K562 (cell line): ENCODE measurements at regions not wholly inside any gene's neighbourhood (a gene's known extent, or its start where the extent isn't known, plus 50 kb on each side); places are given as distances from the start of the nearest gene placed in this dataset.
A peak's percentile ranks its signal among the peaks of the same experiment; 100 is the strongest.

Experiments used
- ATAC-seq: fragments of 200-7000 bp; cut with Tn5 transposase; 3 replicates; pipeline ENCODE4 v1.9.1; 2020; ENCODE audit warnings: moderate library complexity
- BruUV-seq: library from RNA; stranded (reverse); fragments of 400-500 nt; replicated peaks from 2 replicates; lab custom pipeline; 2021; lab: Mats Ljungman, UMichigan
- CTCF ChIA-PET: fragments of 300-600 bp; formaldehyde crosslinking; extraction: SDS; loops from one replicate; lab custom pipeline; 2021; ENCODE audit warnings: low intra/inter-chr PET ratio; lab: Yijun Ruan, JAX
- POLR2A ChIA-PET: fragments of 300-600, 350-650 bp; sonication (Branson Sonifier 250); formaldehyde crosslinking; extraction: SDS; loops from one replicate; lab custom pipeline; 2021; ENCODE audit warnings: antibody characterized with exemption, inconsistent platforms; lab: Yijun Ruan, JAX
- DNase-seq, 4 experiments: peaks; one replicate each; pipeline versions ENCODE4 v3.0.0 to v3.0.0-alpha.2; 2011 to 2018; ENCODE audit warnings: low spot score in 3 of 4, mixed read lengths in 3 of 4; ENCODE audit errors: extremely low read depth in 1 of 4
- FAIRE-seq: peaks from 2 replicates; lab custom pipeline; 2011; peaks lifted over from hg19 to GRCh38; lab: Jason Lieb, UNC
- H2AFZ ChIP-seq: 2 replicates; pipeline ENCODE4 v1.6.0; 2011; ENCODE audit warnings: low read depth, low read length, control low read depth, inconsistent platforms
- H3K27ac ChIP-seq: fragments of 200-600 bp; 3 replicates; pipeline ENCODE4 v1.8.0; 2011; ENCODE audit warnings: low read depth, mild to moderate bottlenecking, control low read depth, inconsistent platforms, low read length, moderate library complexity, mixed read lengths; ENCODE audit errors: extremely low read depth
- H3K27me3 ChIP-seq, 2 experiments: fragments of 300-600 bp in 1 of 2; 2 replicates in 1 of 2; 3 replicates in 1 of 2; pipeline versions ENCODE4 v1.6.0 to v1.8.0; 2011; ENCODE audit warnings: inconsistent platforms in 2 of 2, low read length in 2 of 2, mild to moderate bottlenecking in 1 of 2, mixed read lengths in 1 of 2, moderate library complexity in 1 of 2; ENCODE audit not compliant: control insufficient read depth in 2 of 2, insufficient read depth in 2 of 2
- H3K36me3 ChIP-seq: fragments of 300-600 bp; 3 replicates; pipeline ENCODE4 v1.8.0; 2011; ENCODE audit warnings: mild to moderate bottlenecking, low read length, inconsistent platforms; ENCODE audit not compliant: control insufficient read depth, insufficient read depth
- H3K4me1 ChIP-seq, 2 experiments: fragments of 200-600 bp in 1 of 2; replicated peaks in 1 of 2; 2 replicates in 1 of 2; 3 replicates in 1 of 2; pipeline versions ENCODE4 v1.5.1 to v1.8.0; 2011; ENCODE audit warnings: inconsistent platforms in 2 of 2, low read length in 2 of 2, mild to moderate bottlenecking in 1 of 2, mixed read lengths in 1 of 2, moderate library complexity in 1 of 2; ENCODE audit not compliant: control insufficient read depth in 2 of 2, insufficient read depth in 2 of 2
- H3K4me2 ChIP-seq: 2 replicates; pipeline ENCODE4 v1.6.1; 2011; ENCODE audit warnings: low read length, control low read depth, inconsistent platforms, mixed read lengths; ENCODE audit not compliant: insufficient read depth
- H3K4me3 ChIP-seq: fragments of 200-600 bp; sonication (generic), shearing (Covaris generic); 2 replicates; pipeline ENCODE4 v1.5.1; 2016; ENCODE audit warnings: control low read depth, inconsistent platforms
- H3K79me2 ChIP-seq: fragments of 200-600 bp; 3 replicates; pipeline ENCODE4 v1.8.0; 2011; ENCODE audit warnings: low read length, inconsistent platforms; ENCODE audit not compliant: control insufficient read depth, insufficient read depth
- H3K9ac ChIP-seq, 2 experiments: 2 replicates each; pipeline versions ENCODE4 v1.6.0 to v1.6.1; 2011; ENCODE audit warnings: low read depth in 2 of 2, low read length in 2 of 2, control low read depth in 1 of 2, inconsistent platforms in 1 of 2, mild to moderate bottlenecking in 1 of 2, mixed read lengths in 1 of 2; ENCODE audit not compliant: insufficient read depth in 1 of 2
- H3K9me1 ChIP-seq: one replicate; pipeline ENCODE4 v1.6.0; 2011; ENCODE audit warnings: inconsistent platforms, mild to moderate bottlenecking, low read length, moderate library complexity; ENCODE audit not compliant: control insufficient read depth, insufficient read depth
- H3K9me3 ChIP-seq: replicated peaks from 2 replicates; pipeline ENCODE4 v1.5.1; 2011; ENCODE audit warnings: low read depth, low read length, inconsistent platforms; ENCODE audit not compliant: control insufficient read depth, insufficient read depth
- H4K20me1 ChIP-seq: replicated peaks from 2 replicates; pipeline ENCODE4 v1.6.1; 2011; ENCODE audit warnings: low read length, inconsistent platforms, mixed read lengths; ENCODE audit not compliant: control insufficient read depth, insufficient read depth
- BCOR ChIP-seq: fragments of 450-650 bp; IDR thresholded peaks from 2 replicates; pipeline ENCODE4 v1.6.1; 2016
- GATA2 ChIP-seq: sonication (generic); formaldehyde crosslinking; IDR thresholded peaks from 2 replicates; pipeline ENCODE4 v1.4.0; 2020; ENCODE audit warnings: mild to moderate bottlenecking, missing genetic modification reagents
- GATAD2B ChIP-seq: fragments of 450-650 bp; IDR thresholded peaks from 2 replicates; pipeline ENCODE4 v1.6.1; 2017; ENCODE audit warnings: mild to moderate bottlenecking, borderline replicate concordance
- KDM1A ChIP-seq, 2 experiments: fragments of 450-650 bp; IDR thresholded peaks; 2 replicates each; pipeline ENCODE4 v1.6.1; 2016; ENCODE audit warnings: mild to moderate bottlenecking in 2 of 2
- NBN ChIP-seq: fragments of 450-650 bp; IDR thresholded peaks from 2 replicates; pipeline ENCODE4 v1.6.1; 2016; ENCODE audit warnings: low read depth, mild to moderate bottlenecking
- NUFIP1 ChIP-seq: fragments of 450-650 bp; IDR thresholded peaks from 2 replicates; pipeline ENCODE4 v1.6.1; 2018; ENCODE audit not compliant: partially characterized antibody
- PCBP2 ChIP-seq: fragments of 200-400 bp; formaldehyde crosslinking; IDR thresholded peaks from 2 replicates; pipeline ENCODE4 v1.6.1; 2018; ENCODE audit warnings: low read length, low read depth, mild to moderate bottlenecking, moderate library complexity; ENCODE audit not compliant: poor library complexity, severe bottlenecking
- POLR2AphosphoS2 ChIP-seq: IDR thresholded peaks from 2 replicates; pipeline ENCODE4 v1.6.1; 2012; ENCODE audit warnings: low read length, improper control_type of control experiment
- PTTG1 ChIP-seq: fragments of 450-650 bp; IDR thresholded peaks from 2 replicates; pipeline ENCODE4 v1.6.1; 2016; ENCODE audit warnings: low read depth, mild to moderate bottlenecking, missing genetic modification characterization, missing compliant biosample characterization
- RBM15 ChIP-seq: fragments of 200-400 bp; formaldehyde crosslinking; IDR thresholded peaks from 2 replicates; pipeline ENCODE4 v1.6.1; 2018; ENCODE audit warnings: mild to moderate bottlenecking, low read length, moderate library complexity; ENCODE audit not compliant: insufficient read depth
- RBM39 ChIP-seq: fragments of 200-400 bp; formaldehyde crosslinking; optimal IDR thresholded peaks from 2 replicates; pipeline ENCODE3; 2018; ENCODE audit warnings: low read depth, low read length
- TSC22D4 ChIP-seq: fragments of 450-650 bp; IDR thresholded peaks from 2 replicates; pipeline ENCODE4 v1.6.1; 2016; ENCODE audit warnings: missing genetic modification characterization, missing biosample characterization, control low read depth
- ZNF24 ChIP-seq: fragments of 450-650 bp; IDR thresholded peaks from 2 replicates; pipeline ENCODE4 v1.6.1; 2016
- ZNF699 ChIP-seq: fragments of 250-450 bp; sonication (Bioruptor Pico); IDR thresholded peaks from 2 replicates; pipeline ENCODE4 v1.8.0; 2021; ENCODE audit warnings: mild to moderate bottlenecking, moderate library complexity; ENCODE audit not compliant: insufficient replicate concordance
- ZNF79 ChIP-seq: fragments of 250-450 bp; sonication (Bioruptor Pico); IDR thresholded peaks from 2 replicates; pipeline ENCODE4 v1.4.0; 2020; ENCODE audit warnings: low read depth, mild to moderate bottlenecking, moderate library complexity
- WGBS: fragments of 100-300 bp; shearing (Covaris generic); methylation state at CpG from one replicate; pipeline ENCODE4 v1.1.6; 2016; ENCODE audit warnings: low coverage, mixed read lengths; ENCODE audit not compliant: insufficient coverage; ENCODE audit errors: missing lambda C conversion rate; 5-methylcytosine and 5-hydroxymethylcytosine counted together
- in situ Hi-C: fragments of 300-500 bp; cut with MboI; formaldehyde crosslinking; loops from 4 replicates; pipeline ENCODE4 v1.15.0; 2018; ENCODE audit warnings: inconsistent platforms, mixed read lengths
- intact Hi-C: fragments of 100-400 bp; cut with micrococcal nuclease; formaldehyde crosslinking; loops from 2 replicates; pipeline ENCODE4 v1.14.2; 2022
- TF ChIP-seq, protein P1 (sequence below), 3 experiments: IDR thresholded peaks in 2 of 3; conservative IDR thresholded peaks in 1 of 3; 2 replicates each; pipeline ENCODE4 v1.5.1; 2011 to 2012; ENCODE audit warnings: low read length in 3 of 3, mild to moderate bottlenecking in 3 of 3, control low read depth in 2 of 3, improper control_type of control experiment in 1 of 3, inconsistent platforms in 1 of 3, low read depth in 1 of 3, mixed read lengths in 1 of 3, moderate library complexity in 1 of 3; ENCODE audit not compliant: insufficient read depth in 2 of 3

DNA sequence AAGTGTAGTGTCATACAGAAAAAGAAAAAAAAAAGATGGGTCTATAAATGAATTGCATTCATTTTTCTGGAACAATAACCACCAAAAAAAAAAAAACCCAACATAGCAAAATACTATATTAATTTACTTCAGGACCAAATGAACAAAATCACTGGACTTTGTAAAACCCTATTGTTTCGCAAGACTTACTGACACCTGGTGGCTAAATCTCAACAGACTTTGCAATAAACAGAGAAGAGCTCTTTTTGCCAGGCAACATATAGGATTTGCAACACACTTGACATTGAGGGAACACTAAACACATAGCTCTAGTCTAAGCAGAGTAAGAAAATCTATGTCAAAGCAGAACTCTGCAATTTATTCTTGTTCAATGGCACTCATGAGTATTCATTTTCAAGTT lies 990.2 kb downstream of the STPG2 start:
- no peak for ATAC-seq
- CTCF ChIA-PET, result no interaction called here
- intact Hi-C loops (no loop called here), in situ Hi-C loops (no loop called here)
- H3K4me1 ChIP-seq, result no peaks in the 10 kb centered on the region
- no peaks in the 10 kb centered on the region for H4K20me1 ChIP-seq
- H3K4me2 ChIP-seq, result no peak overlapping the region
- no peak overlapping the region for H3K27ac ChIP-seq
- H3K4me3 ChIP-seq, result no peak overlapping the region
- 0% methylated on average over 1 of the region's 1 CpG for whole genome bisulfite sequencing
- H3K9me1 ChIP-seq, result no peaks in the 10 kb centered on the region
- DNase-seq, result no peak
- TF ChIP-seq, protein P1, sequence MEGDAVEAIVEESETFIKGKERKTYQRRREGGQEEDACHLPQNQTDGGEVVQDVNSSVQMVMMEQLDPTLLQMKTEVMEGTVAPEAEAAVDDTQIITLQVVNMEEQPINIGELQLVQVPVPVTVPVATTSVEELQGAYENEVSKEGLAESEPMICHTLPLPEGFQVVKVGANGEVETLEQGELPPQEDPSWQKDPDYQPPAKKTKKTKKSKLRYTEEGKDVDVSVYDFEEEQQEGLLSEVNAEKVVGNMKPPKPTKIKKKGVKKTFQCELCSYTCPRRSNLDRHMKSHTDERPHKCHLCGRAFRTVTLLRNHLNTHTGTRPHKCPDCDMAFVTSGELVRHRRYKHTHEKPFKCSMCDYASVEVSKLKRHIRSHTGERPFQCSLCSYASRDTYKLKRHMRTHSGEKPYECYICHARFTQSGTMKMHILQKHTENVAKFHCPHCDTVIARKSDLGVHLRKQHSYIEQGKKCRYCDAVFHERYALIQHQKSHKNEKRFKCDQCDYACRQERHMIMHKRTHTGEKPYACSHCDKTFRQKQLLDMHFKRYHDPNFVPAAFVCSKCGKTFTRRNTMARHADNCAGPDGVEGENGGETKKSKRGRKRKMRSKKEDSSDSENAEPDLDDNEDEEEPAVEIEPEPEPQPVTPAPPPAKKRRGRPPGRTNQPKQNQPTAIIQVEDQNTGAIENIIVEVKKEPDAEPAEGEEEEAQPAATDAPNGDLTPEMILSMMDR (IDR thresholded peaks at IDR 0.05 in 2 of 3, conservative IDR thresholded peaks at IDR 0.05 in 1 of 3; ENCODE audit: insufficient read depth in 2 of 3, low read depth in 1 of 3, low read length in 3 of 3), result peak in 1 of 3 experiments; percentile 12; a peak in 1 of 6 replicates
- no peak for TF ChIP-seq ZNF24
- H3K9me3 ChIP-seq, result no peaks in the 10 kb centered on the region
- POLR2A ChIA-PET, result no interaction called here
- H3K27me3 ChIP-seq, result no peaks in the 10 kb centered on the region
- no peak overlapping the region for H2AFZ ChIP-seq
- BruUV-seq, result no TSS peak
- no peaks in the 10 kb centered on the region for H3K79me2 ChIP-seq
- no peaks in the 10 kb centered on the region for H3K36me3 ChIP-seq
- H3K9ac ChIP-seq, result no peak overlapping the region
- FAIRE-seq, result no peak

DNA sequence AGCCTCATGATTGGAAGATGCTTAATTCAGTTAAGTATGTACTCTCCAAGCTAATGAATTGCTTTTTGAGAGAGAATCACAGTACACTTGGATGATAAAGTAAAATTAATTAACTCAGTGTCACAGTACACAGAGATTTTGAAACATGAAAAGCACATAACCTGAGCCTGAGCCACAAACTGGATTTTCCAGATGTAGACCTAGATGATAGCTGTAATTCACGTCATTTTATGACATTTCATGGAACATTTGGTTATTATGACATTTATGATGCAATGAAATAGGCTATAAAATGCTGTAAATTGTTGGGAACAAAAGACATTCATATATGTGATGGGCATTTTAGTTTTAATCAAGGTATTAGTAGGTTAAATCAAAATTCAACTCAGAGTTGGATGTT lies 983.7 kb downstream of the STPG2 start:
- H4K20me1 ChIP-seq, result no peaks in the 10 kb centered on the region
- 0% methylated on average over 1 of the region's 1 CpG for WGBS
- no peak for ATAC-seq
- intact Hi-C loops (no loop called here), in situ Hi-C loops (no loop called here)
- CTCF ChIA-PET, result no interaction called here
- H3K27me3 ChIP-seq, result no peaks in the 10 kb centered on the region
- POLR2A ChIA-PET, result no interaction called here
- no peak overlapping the region for H2AFZ ChIP-seq
- no peaks in the 10 kb centered on the region; the same call in 1 of the 2 replicates for H3K9me3 ChIP-seq
- no peak for DNase-seq
- FAIRE-seq, result no peak
- no peaks in the 10 kb centered on the region for H3K9me1 ChIP-seq
- H3K79me2 ChIP-seq, result no peaks in the 10 kb centered on the region
- no peaks in the 10 kb centered on the region for H3K4me1 ChIP-seq
- no peak overlapping the region for H3K9ac ChIP-seq
- H3K4me3 ChIP-seq, result no peak overlapping the region
- BruUV-seq, result no TSS peak
- no peak overlapping the region for H3K4me2 ChIP-seq
- no peaks in the 10 kb centered on the region for H3K36me3 ChIP-seq
- H3K27ac ChIP-seq, result no peak overlapping the region
- TF ChIP-seq KDM1A (IDR thresholded peaks at IDR 0.05) (no peak), NBN (no peak), PCBP2 (no peak), GATA2 (CRISPR knock-in tag) (no peak), GATAD2B (no peak), TSC22D4 (tag) (no peak), PTTG1 (no peak), NUFIP1 (no peak), RBM39 (no peak), RBM15 (no peak), ZNF79 (CRISPR knock-in tag) (no peak), POLR2AphosphoS2 (no peak), ZNF699 (no peak), BCOR (no peak)
